Right lobe of liver (tissue), 6 donors: ENCODE measurements at regions not wholly inside any gene's neighbourhood (a gene's known extent, or its start where the extent isn't known, plus 50 kb on each side); places are given as distances from the start of the nearest gene placed in this dataset.
"Not testable (repeated sequence)": the region's sequence is repeated elsewhere in the genome, so short reads cannot be mapped to it uniquely, and the experiment has no call there.

Experiments used
- ATAC-seq, 4 donors: fragments of 200-7000 bp; cut with Tn5 transposase; one replicate each; pipeline ENCODE4 v1.9.1; 2020; ENCODE audit warnings: mild to moderate bottlenecking in 4 of 4, moderate library complexity in 4 of 4
- DNase-seq, 3 donors: peaks; one replicate each; pipeline ENCODE4 v3.0.0-alpha.2; 2020
- H3K27ac ChIP-seq, 3 donors: fragments of 200-600 bp; one replicate each; pipeline ENCODE4 v1.8.0; 2022
- H3K27me3 ChIP-seq, 2 donors: fragments of 200-600 bp; one replicate each; pipeline ENCODE4 v1.8.0; 2022
- H3K36me3 ChIP-seq, 4 donors: fragments of 200-600 bp; sonication (generic) in 1 of 4; one replicate each; pipeline versions ENCODE4 v1.5.1 to v1.8.0; 2017 to 2022; ENCODE audit warnings: control low read depth in 1 of 4
- H3K4me1 ChIP-seq, 4 donors: fragments of 200-600 bp; sonication (generic) in 1 of 4; one replicate each; pipeline versions ENCODE4 v1.5.1 to v1.8.0; 2017 to 2022; ENCODE audit warnings: control low read depth in 1 of 4
- H3K4me3 ChIP-seq, 3 donors: fragments of 200-600 bp; one replicate each; pipeline ENCODE4 v1.8.0; 2022
- H3K9me3 ChIP-seq, 4 donors: fragments of 200-600 bp; sonication (generic) in 1 of 4; one replicate each; pipeline versions ENCODE4 v1.5.1 to v1.8.0; 2017 to 2022; ENCODE audit warnings: control low read depth in 1 of 4
- CTCF ChIP-seq, 4 donors: fragments of 200-600 bp in 3 of 4; fragments of 450-650 bp in 1 of 4; IDR thresholded peaks; one replicate each; pipeline versions ENCODE4 v1.5.1 to v1.8.0; 2016 to 2022; ENCODE audit warnings: antibody characterized with exemption in 4 of 4, mild to moderate bottlenecking in 2 of 4
- POLR2A ChIP-seq: fragments of 450-650 bp; IDR thresholded peaks from one replicate; pipeline ENCODE4 v1.6.1; 2017; ENCODE audit warnings: antibody characterized with exemption, mild to moderate bottlenecking
- WGBS: methylation state at CpG from one replicate; pipeline ENCODE4 v1.1.6; 2018; ENCODE audit warnings: low coverage, low lambda C conversion rate; ENCODE audit not compliant: insufficient coverage; ENCODE audit errors: missing lambda C conversion rate; 5-methylcytosine and 5-hydroxymethylcytosine counted together
- intact Hi-C, 2 donors: fragments of 100-400 bp; cut with DNase I; formaldehyde crosslinking; loops; one replicate each; pipeline versions ENCODE4 v1.11.2 to v1.14.1; 2022
- donor health status: DM: no; HTN: yes; CAD: no.
- donor health status: DM: no; HTN: no; CAD: no.
- donor health status: DM: no; HTN: no; CAD: no.
- donor health status: DM: no; HTN: yes; CAD: no.
- donor health status: DM: no; HTN: yes; CAD: no.

GRCh38 chr13:65582160-65582559 is 1648.0 kb downstream of the PCDH9 start:
- Histone ChIP-seq H3K4me1 (no peaks in the 10 kb centered on the region), H3K36me3 (no peaks in the 10 kb centered on the region), H3K4me3 (no peak overlapping the region), H3K9me3 (no peaks in the 10 kb centered on the region), H3K27ac (no peak overlapping the region), H3K27me3 (no peaks in the 10 kb centered on the region)
- DNase-seq (no peak), ATAC-seq (no peak)
- intact Hi-C loops = no loop called here
- no peak for TF ChIP-seq POLR2A
- TF ChIP-seq CTCF (IDR thresholded peaks at IDR 0.05) = no peak

- H3K9me3 ChIP-seq, ATAC-seq, DNase-seq, H3K36me3 ChIP-seq, H3K27me3 ChIP-seq, H3K4me1 ChIP-seq, H3K4me3 ChIP-seq, intact Hi-C loops, H3K27ac ChIP-seq: not testable (repeated sequence)
- 56% methylated on average over 5 of the region's 5 CpGs for WGBS
These were observed 1665.6 kb downstream of the PCDH9 start for GRCh38 chr13:65564561-65564960.

- Histone ChIP-seq H3K36me3 (no peaks in the 10 kb centered on the region), H3K4me1 (no peaks in the 10 kb centered on the region), H3K27ac (no peak overlapping the region), H3K9me3 (no peaks in the 10 kb centered on the region), H3K4me3 (no peak overlapping the region), H3K27me3 (no peaks in the 10 kb centered on the region)
- DNase-seq (no peak), ATAC-seq (no peak)
- TF ChIP-seq CTCF (IDR thresholded peaks at IDR 0.05) = no peak
- no peak for TF ChIP-seq POLR2A
- intact Hi-C loops = no loop called here
- 54% methylated on average over 3 of the region's 3 CpGs for WGBS
These were observed 1667.8 kb downstream of the PCDH9 start for GRCh38 chr13:65562305-65562704.

- Histone ChIP-seq H3K27ac (no peak overlapping the region), H3K4me3 (no peak overlapping the region), H3K27me3 (no peaks in the 10 kb centered on the region), H3K9me3 (no peaks in the 10 kb centered on the region), H3K4me1 (no peaks in the 10 kb centered on the region), H3K36me3 (no peaks in the 10 kb centered on the region)
- ATAC-seq = no peak
- intact Hi-C loops = no loop called here
- 77% methylated on average over 1 of the region's 1 CpG for WGBS
- DNase-seq = no peak
- no peak for TF ChIP-seq CTCF (IDR thresholded peaks at IDR 0.05)
- no peak for TF ChIP-seq POLR2A
These were observed 1669.2 kb downstream of the PCDH9 start for GRCh38 chr13:65560936-65561335.

- no peaks in the 10 kb centered on the region for H3K36me3 ChIP-seq
- ATAC-seq = no peak
- no peaks in the 10 kb centered on the region for H3K4me1 ChIP-seq
- no peak for DNase-seq
- no peak overlapping the region for H3K4me3 ChIP-seq
- H3K27ac ChIP-seq = no peak overlapping the region
- H3K9me3 ChIP-seq = peaks cover 0 to 2% (median 0%) of the 10 kb centered on the region in 4 donors
- 87% methylated on average over 2 of the region's 2 CpGs for WGBS
- H3K27me3 ChIP-seq = no peaks in the 10 kb centered on the region
- intact Hi-C loops = no loop called here
- TF ChIP-seq POLR2A (no peak), CTCF (IDR thresholded peaks at IDR 0.05) (no peak)
These were observed 1674.2 kb downstream of the PCDH9 start for GRCh38 chr13:65555962-65556361.
